Neuron (in vitro differentiated cells): ENCODE measurements at regions not wholly inside any gene's neighbourhood (a gene's known extent, or its start where the extent isn't known, plus 50 kb on each side); places are given as distances from the start of the nearest gene placed in this dataset.
"Not testable (repeated sequence)": the region's sequence is repeated elsewhere in the genome, so short reads cannot be mapped to it uniquely, and the experiment has no call there.

Experiments used
- H2AFZ ChIP-seq: one replicate; pipeline ENCODE4 v1.6.1; 2013; ENCODE audit warnings: low read depth, mild to moderate bottlenecking, inconsistent platforms, low read length, moderate library complexity
- H3K27me3 ChIP-seq: one replicate; pipeline ENCODE4 v1.6.1; 2013; ENCODE audit warnings: low read length; ENCODE audit not compliant: insufficient read depth
- H3K36me3 ChIP-seq: one replicate; pipeline ENCODE4 v1.6.1; 2013; ENCODE audit warnings: low read length; ENCODE audit not compliant: insufficient read depth
- H3K4me1 ChIP-seq: one replicate; pipeline ENCODE4 v1.6.1; 2013; ENCODE audit warnings: low read length; ENCODE audit not compliant: insufficient read depth
- H3K4me3 ChIP-seq: 2 replicates; pipeline ENCODE4 v1.5.1; 2013; ENCODE audit warnings: mild to moderate bottlenecking, low read length, moderate library complexity
- H3K9me3 ChIP-seq: one replicate; pipeline ENCODE4 v1.6.1; 2013; ENCODE audit warnings: low read length

DNA sequence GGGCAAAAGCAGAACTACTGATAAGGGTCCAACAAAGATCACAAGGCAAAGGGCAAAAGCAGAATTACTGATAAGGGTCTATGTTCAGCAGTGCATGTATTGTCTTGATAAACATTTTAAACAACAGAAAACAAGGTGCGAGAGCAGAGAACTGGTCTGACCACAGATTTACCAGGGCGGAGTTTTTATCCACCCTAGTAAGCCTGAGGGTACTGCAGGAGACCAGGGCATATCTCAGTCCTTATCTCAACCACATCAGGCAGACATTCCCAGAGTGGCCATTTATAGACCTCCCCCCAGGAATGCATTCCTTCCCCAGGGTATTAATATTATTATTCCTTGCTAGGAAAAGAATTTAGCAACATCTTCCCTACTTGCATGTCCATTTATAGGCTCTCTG, 138.2 kb upstream of the EDNRB start:
- H3K4me3 ChIP-seq, H3K9me3 ChIP-seq, H3K36me3 ChIP-seq, H2AFZ ChIP-seq, H3K4me1 ChIP-seq, H3K27me3 ChIP-seq: not testable (repeated sequence)

- Histone ChIP-seq H3K36me3 (no peaks in the 10 kb centered on the region), H2AFZ (no peak overlapping the region), H3K4me1 (no peaks in the 10 kb centered on the region), H3K4me3 (no peak overlapping the region), H3K9me3 (peaks cover 3% of the 10 kb centered on the region), H3K27me3 (no peaks in the 10 kb centered on the region)
Measured at GRCh38 chr13:78054157-78054556, 135.5 kb upstream of the EDNRB start.

DNA sequence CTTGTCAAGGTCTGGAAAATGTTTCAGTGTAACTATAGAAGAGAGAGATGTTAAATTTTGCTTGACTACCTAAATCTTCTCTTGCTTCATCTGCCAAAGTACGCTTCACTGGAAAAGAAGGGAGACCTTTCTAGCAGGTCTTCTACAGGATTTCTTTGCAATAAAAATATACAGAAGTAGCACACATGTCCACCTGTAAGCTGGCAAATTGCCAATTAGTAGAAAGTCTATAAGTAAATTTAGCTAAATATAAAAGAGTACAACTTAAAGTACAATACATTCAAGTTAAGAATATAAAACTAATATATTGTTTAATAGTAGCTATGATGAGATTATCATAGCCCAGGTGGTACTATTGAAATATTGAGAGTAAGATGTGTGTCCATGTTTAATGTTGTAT, 128.5 kb upstream of the EDNRB start:
- Histone ChIP-seq H3K9me3 (no peaks in the 10 kb centered on the region), H3K4me3 (no peak overlapping the region), H3K4me1 (no peaks in the 10 kb centered on the region), H2AFZ (no peak overlapping the region), H3K36me3 (no peaks in the 10 kb centered on the region), H3K27me3 (no peaks in the 10 kb centered on the region)

- H3K27me3 ChIP-seq, result no peaks in the 10 kb centered on the region
- H3K36me3 ChIP-seq, result no peaks in the 10 kb centered on the region
- H3K4me1 ChIP-seq, result no peaks in the 10 kb centered on the region
- H2AFZ ChIP-seq, result no peak overlapping the region
- no peak overlapping the region for H3K4me3 ChIP-seq
- no peaks in the 10 kb centered on the region for H3K9me3 ChIP-seq
Measured at GRCh38 chr13:78046331-78046730, 127.7 kb upstream of the EDNRB start.

DNA sequence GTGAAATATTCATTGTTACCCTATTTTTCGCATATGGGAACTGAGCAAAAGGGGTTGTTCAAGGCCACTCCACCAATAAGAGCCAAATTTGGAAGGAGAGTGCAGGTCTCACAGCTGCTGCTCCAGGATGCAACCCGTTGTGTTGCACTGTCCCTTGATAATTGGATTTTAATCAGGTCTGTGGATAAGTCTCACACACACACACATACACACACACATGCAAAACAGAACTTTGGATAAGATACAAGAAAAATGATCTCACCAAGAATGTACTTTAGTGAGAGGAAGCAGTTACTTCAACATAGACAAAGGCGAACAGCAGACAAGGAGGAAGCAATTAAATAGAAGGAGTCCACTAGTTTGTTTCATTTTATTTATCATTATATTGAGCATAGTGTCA, 127.3 kb upstream of the EDNRB start:
- H3K27me3 ChIP-seq, result no peaks in the 10 kb centered on the region
- H3K36me3 ChIP-seq, result no peaks in the 10 kb centered on the region
- no peak overlapping the region for H3K4me3 ChIP-seq
- no peak overlapping the region for H2AFZ ChIP-seq
- H3K4me1 ChIP-seq, result no peaks in the 10 kb centered on the region
- no peaks in the 10 kb centered on the region for H3K9me3 ChIP-seq

GRCh38 chr13:78041366-78041765, 122.7 kb upstream of the EDNRB start:
- H3K9me3 ChIP-seq, H2AFZ ChIP-seq: not testable (repeated sequence)

GRCh38 chr13:78040205-78040830, 121.7 kb upstream of the EDNRB start:
- H3K4me3 ChIP-seq, result no peak overlapping the region
- no peak overlapping the region for H2AFZ ChIP-seq
- H3K4me1 ChIP-seq, result peaks cover 12% of the 10 kb centered on the region
- H3K36me3 ChIP-seq, result no peaks in the 10 kb centered on the region
- no peaks in the 10 kb centered on the region for H3K27me3 ChIP-seq
- no peaks in the 10 kb centered on the region for H3K9me3 ChIP-seq

More at GRCh38 chr13:78041366-78041765, 122.7 kb upstream of the EDNRB start:
- H3K4me3 ChIP-seq, H3K27me3 ChIP-seq, H3K36me3 ChIP-seq, H3K4me1 ChIP-seq: not testable (repeated sequence)

DNA sequence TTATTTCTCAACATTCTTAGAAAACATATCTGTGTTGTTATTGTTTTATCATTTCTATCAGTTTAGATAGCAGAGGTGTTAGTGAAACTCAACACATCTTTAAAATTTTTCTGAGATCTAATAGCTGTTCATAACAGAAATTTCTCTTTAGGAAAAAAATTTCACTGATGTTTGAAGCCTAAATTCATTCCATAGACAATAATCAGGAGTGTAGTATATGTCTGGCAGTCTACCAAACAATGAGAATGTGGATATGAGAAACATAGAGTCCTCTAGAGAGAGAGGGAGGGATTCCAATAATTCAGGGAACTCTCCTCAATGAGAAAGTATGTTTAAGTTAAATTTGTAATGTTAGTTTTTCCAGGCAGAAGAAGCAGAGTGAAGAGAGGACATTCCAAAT, 118.2 kb upstream of the EDNRB start:
- no peaks in the 10 kb centered on the region for H3K9me3 ChIP-seq
- H3K4me3 ChIP-seq, result no peak overlapping the region
- peak overlapping the region; percentile 69 for H2AFZ ChIP-seq
- peaks cover 17% of the 10 kb centered on the region for H3K4me1 ChIP-seq
- no peaks in the 10 kb centered on the region for H3K27me3 ChIP-seq
- H3K36me3 ChIP-seq, result no peaks in the 10 kb centered on the region

- H3K27me3 ChIP-seq, result no peaks in the 10 kb centered on the region
- H3K36me3 ChIP-seq, result no peaks in the 10 kb centered on the region
- peaks cover 29% of the 10 kb centered on the region for H3K4me1 ChIP-seq
- no peaks in the 10 kb centered on the region for H3K9me3 ChIP-seq
- H2AFZ ChIP-seq, result no peak overlapping the region
- H3K4me3 ChIP-seq, result no peak overlapping the region
Measured at GRCh38 chr13:78035500-78035899, 116.9 kb upstream of the EDNRB start.

DNA sequence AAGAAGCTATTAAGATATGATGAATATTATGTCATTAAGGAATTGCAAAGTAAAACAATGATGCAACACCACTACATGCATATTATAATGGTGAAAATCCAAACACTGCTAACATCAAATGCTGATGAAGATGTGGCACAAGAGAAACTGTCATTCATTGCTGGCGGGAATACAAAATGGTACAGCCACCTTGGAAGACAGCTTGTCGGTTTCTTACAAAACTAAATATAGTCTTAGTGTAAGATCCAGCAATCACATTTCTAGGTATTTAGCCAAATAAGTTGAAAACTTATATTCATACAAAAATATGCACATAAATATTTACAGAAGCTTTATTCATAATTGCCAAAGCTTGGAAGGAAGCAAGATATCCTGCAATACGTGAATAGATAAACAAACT, 114.9 kb upstream of the EDNRB start:
- Histone ChIP-seq H2AFZ (no peak overlapping the region), H3K36me3 (no peaks in the 10 kb centered on the region), H3K4me1 (peaks cover 41% of the 10 kb centered on the region), H3K4me3 (no peak overlapping the region), H3K9me3 (no peaks in the 10 kb centered on the region), H3K27me3 (no peaks in the 10 kb centered on the region)

DNA sequence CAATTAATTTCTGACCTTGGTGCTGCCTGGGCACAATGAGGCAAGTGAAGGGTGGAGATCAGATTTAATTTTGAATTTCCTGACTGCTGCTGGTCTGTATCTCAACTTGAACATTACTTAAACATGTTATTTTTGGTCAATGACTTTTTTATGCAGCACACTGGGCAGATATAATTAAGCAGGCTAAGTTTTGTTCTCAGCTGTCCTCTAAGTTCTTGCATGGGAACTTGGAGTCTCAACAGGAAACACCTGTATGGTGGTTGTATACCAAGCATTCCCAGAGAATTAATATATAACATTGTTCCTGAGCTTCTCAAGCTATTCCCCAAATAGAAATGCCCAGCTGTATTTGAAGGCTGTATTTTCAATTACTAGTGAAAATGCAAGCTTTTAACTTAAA, 113.5 kb upstream of the EDNRB start:
- H3K9me3 ChIP-seq, result no peaks in the 10 kb centered on the region
- peaks cover 44% of the 10 kb centered on the region for H3K4me1 ChIP-seq
- H3K4me3 ChIP-seq, result no peak overlapping the region
- no peaks in the 10 kb centered on the region for H3K27me3 ChIP-seq
- H3K36me3 ChIP-seq, result no peaks in the 10 kb centered on the region
- no peak overlapping the region for H2AFZ ChIP-seq

- no peaks in the 10 kb centered on the region for H3K27me3 ChIP-seq
- H3K4me1 ChIP-seq, result peaks cover 38% of the 10 kb centered on the region
- no peak overlapping the region for H2AFZ ChIP-seq
- peaks cover 6% of the 10 kb centered on the region for H3K9me3 ChIP-seq
- no peaks in the 10 kb centered on the region for H3K36me3 ChIP-seq
- peak overlapping the region; percentile 12 for H3K4me3 ChIP-seq
Measured at GRCh38 chr13:78030341-78030896, 111.8 kb upstream of the EDNRB start.

- Histone ChIP-seq H3K4me3 (peak overlapping the region; percentile 12), H2AFZ (no peak overlapping the region), H3K36me3 (no peaks in the 10 kb centered on the region), H3K27me3 (no peaks in the 10 kb centered on the region), H3K9me3 (peaks cover 6% of the 10 kb centered on the region), H3K4me1 (peaks cover 38% of the 10 kb centered on the region)
Measured at GRCh38 chr13:78029901-78030300, 111.3 kb upstream of the EDNRB start.

DNA sequence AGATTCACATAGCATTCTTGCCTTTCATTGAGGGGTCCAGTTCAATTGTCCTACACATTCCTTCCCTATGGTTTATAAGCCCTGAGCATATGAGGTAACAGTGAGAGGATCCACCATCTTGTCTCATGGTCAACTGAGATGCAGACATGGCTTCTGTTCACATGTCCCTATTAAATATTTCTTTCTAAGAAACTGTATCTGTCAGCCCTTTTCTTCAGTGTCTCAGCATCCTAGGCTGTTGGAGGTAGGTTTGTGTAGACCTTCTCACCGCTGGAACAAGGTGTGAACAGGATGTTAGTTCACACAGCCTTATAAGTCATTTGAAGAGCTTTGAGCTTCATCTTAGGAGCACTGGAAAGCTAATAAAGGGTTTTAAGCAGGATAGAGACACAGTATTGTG, 110.3 kb upstream of the EDNRB start:
- Histone ChIP-seq H3K27me3 (no peaks in the 10 kb centered on the region), H3K4me3 (no peak overlapping the region), H2AFZ (no peak overlapping the region), H3K4me1 (peaks cover 38% of the 10 kb centered on the region), H3K9me3 (peaks cover 9% of the 10 kb centered on the region), H3K36me3 (no peaks in the 10 kb centered on the region)
